ENCODE measurements at regions not wholly inside any gene's neighbourhood (a gene's known extent, or its start where the extent isn't known, plus 50 kb on each side); places are given as distances from the start of the nearest gene placed in this dataset.

- TF ChIP-seq POLR2A (IDR thresholded peaks at IDR 0.05; ENCODE audit: low read length) (no peak), GATA1 (IDR thresholded peaks at IDR 0.05; ENCODE audit: low read depth, low read length) (no peak)
These were observed 1079.9 kb upstream of the C9orf72 start for GRCh38 chr9:28653216-28653615.

All from erythroblast (primary cell).